Fibroblast of the aortic adventitia (primary cell): ENCODE measurements at regions not wholly inside any gene's neighbourhood (a gene's known extent, or its start where the extent isn't known, plus 50 kb on each side); places are given as distances from the start of the nearest gene placed in this dataset.
"Not testable (repeated sequence)": the region's sequence is repeated elsewhere in the genome, so short reads cannot be mapped to it uniquely, and the experiment has no call there.

Experiments
- DNase-seq: peaks from one replicate; pipeline ENCODE4 v3.0.0-alpha.2; 2010; ENCODE audit warnings: low read depth
- H3K4me3 ChIP-seq: 2 replicates; pipeline ENCODE4 v1.5.1; 2011; ENCODE audit warnings: low read depth, mild to moderate bottlenecking, control low read depth, low read length, moderate library complexity
- CTCF ChIP-seq: IDR thresholded peaks from 2 replicates; pipeline ENCODE4 v1.5.1; 2011; ENCODE audit warnings: mild to moderate bottlenecking, low read length, control low read depth, inconsistent platforms; ENCODE audit not compliant: insufficient read depth

- no peak for TF ChIP-seq CTCF
- DNase-seq = no peak
- H3K4me3 ChIP-seq = no peak overlapping the region
These were observed 55.6 kb downstream of the TLNRD1 start for GRCh38 chr15:81056304-81056703.

DNA sequence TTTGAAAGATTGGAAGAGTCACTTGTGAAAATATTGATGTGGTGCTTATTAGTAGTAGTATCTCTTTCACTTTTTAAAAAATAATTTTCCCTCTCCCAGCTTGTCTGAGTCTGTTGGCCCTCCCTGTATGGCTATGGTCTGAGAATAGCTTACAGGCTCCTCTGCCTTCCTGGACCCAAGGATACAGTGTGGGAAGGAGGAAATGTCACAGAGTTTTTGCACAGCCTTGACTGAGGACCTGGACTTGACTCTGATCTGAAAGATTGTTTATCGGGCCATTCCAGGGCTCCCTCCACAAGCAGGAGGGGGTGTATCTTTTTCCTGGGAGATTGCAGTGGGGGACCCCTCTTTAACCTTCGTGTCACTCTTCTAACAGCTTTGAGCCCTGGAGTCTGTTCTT, 59.7 kb downstream of the TLNRD1 start:
- H3K4me3 ChIP-seq = no peak overlapping the region
- DNase-seq = no peak
- no peak for TF ChIP-seq CTCF

- H3K4me3 ChIP-seq = no peak overlapping the region
- TF ChIP-seq CTCF = no peak
- DNase-seq = no peak
These were observed 60.2 kb downstream of the TLNRD1 start for GRCh38 chr15:81060907-81061306.

DNA sequence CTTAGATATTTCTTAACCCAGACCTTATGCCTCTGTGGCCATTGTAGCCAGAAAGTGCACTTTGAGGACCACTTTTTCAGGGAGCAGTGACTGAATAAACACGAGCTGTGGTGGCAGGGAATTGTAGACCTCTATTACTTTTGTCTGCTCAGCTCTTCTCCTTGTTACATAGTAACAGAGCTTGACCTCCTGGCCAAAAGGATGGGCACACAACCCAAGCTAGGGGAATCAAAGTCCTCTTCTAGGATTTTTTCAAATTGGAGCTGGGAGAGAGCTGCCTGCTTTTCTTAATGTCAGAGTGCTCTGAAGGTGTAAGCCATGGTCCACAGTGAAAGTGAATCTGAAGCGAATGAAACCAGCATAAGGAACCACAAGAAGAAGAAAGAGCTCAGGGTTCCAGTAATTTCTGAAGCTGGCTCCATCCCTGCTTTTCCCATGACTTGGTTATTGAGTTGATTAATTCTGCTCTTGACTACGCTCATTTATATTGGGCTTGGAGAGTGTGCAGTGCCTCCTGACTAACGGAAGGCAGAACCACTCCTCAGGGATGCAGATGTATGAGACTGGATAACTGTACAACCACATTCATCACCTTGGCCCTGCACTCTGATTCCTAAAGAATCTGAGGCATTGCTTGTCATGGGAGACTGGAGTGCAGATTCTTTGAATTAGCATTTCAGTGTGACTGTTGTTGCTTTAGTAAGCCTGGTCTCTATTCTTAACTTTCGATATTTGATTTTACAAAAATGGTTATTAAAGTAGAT, 60.9 kb downstream of the TLNRD1 start:
- no peak for DNase-seq
- TF ChIP-seq CTCF = no peak
- no peak overlapping the region for H3K4me3 ChIP-seq

GRCh38 chr15:81062937-81063336, 62.2 kb downstream of the TLNRD1 start:
- H3K4me3 ChIP-seq = no peak overlapping the region
- TF ChIP-seq CTCF = no peak
- DNase-seq = no peak

DNA sequence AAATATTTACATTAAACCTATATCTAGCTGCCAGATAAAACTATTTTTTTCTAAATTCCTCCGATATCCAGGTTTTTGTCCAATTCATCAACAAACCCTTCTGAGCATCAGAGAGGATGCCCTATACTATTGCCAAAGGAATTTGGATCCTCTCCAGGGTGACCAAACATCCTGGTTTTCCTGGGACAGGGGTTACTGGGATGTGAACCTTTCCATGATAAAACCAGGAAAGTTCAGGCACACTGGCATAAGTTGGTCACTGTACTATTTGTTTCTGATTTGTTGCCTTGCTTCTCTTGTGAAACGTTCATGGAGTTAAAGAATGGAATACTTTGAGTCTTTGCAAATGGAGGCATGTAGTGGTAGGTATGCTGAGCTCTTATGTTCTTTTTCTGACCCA, 63.5 kb downstream of the TLNRD1 start:
- no peak for DNase-seq
- no peak for TF ChIP-seq CTCF
- no peak overlapping the region for H3K4me3 ChIP-seq

GRCh38 chr15:81067567-81067966, 66.5 kb upstream of the CFAP161 start:
- DNase-seq, H3K4me3 ChIP-seq: not testable (repeated sequence)
